Fibroblast of villous mesenchyme (primary cell): ENCODE measurements at regions not wholly inside any gene's neighbourhood (a gene's known extent, or its start where the extent isn't known, plus 50 kb on each side); places are given as distances from the start of the nearest gene placed in this dataset.

Experiments used
- DNase-seq: peaks from one replicate; pipeline ENCODE4 v3.0.0-alpha.2; 2010; ENCODE audit warnings: low read depth
- H3K4me3 ChIP-seq: 2 replicates; pipeline ENCODE4 v1.5.1; 2011; ENCODE audit warnings: low read depth, mild to moderate bottlenecking, low read length
- CTCF ChIP-seq: IDR thresholded peaks from 2 replicates; pipeline ENCODE4 v1.5.1; 2012; ENCODE audit warnings: low read depth, mild to moderate bottlenecking, low read length; ENCODE audit not compliant: insufficient read depth

DNA sequence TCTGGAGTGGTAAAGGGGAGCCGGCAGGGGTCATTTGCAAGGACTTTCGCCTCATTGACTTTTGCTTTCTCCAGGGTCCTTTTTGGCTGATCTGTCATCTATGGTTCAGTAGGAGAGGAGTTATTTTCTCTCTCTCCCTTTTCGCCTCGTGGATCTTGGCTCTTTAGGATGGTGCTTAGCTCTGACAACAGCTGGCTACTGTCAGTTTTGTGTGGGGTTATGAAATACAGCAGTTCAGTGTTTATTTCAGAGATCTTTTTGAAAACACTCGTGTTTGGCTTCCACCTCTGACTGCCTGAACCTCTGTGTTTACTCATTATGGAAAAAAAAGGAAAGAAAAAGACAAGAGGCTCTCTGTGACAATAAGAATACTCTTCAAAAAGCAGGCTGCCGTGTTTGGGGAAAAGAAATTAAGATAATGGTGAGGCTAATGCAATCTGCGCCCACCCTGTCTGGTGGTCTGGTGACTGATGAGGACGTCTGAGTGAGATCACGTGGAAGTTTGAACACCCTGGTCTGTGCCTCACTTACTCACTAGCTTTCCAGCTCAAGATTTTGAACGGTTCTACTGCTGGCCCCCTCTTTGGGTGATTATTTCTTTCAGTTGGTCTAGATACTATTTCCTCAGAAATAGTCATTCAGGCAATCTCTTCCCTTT, 567.7 kb downstream of the CAAP1 start:
- peak; percentile 65 for DNase-seq

DNA sequence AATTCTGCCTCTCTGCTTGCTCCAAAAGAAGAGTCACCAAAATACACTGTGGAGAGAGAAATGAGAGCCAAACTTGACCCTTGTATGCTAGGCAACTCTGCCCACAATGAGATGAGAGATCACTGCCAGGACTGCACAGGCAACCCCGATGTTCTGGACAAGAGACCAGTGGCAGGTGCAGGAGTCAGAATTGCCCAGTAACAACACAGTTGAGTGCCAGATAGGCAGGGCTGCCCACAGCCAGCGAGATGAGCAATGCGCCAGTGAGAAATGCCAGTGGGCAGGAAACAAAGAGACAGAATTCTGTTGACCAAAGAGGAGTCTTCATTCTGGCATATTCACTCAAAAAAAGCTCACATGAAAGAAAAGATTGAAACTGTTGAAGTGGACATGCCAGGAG, 570.7 kb downstream of the CAAP1 start:
- DNase-seq, result no peak
- no peak overlapping the region for H3K4me3 ChIP-seq
- no peak for TF ChIP-seq CTCF

More for the DNA sequence above, 567.7 kb downstream of the CAAP1 start:
- no peak overlapping the region for H3K4me3 ChIP-seq
- TF ChIP-seq CTCF, result no peak

- DNase-seq, result no peak
- no peak overlapping the region for H3K4me3 ChIP-seq
Observed at GRCh38 chr9:26319859-26320258, 572.7 kb downstream of the CAAP1 start.

DNA sequence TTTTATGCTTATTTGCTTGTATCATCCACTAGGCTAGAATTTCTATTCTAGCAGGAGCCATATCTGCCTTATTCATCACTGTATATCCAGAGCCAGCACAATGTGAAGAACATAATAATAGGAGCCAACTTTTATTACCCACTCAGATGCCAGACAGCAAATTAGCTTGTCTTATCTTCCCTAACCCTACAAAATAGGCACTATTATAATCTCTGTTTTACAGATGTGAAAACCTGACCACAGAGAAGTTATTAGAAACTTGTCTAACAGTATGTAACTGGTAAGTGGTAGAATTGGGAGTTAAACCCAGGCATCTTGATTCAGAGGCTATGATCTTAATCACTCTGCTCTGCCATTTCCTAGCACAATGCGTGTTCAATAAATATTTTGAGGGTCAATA, 579.5 kb downstream of the CAAP1 start:
- no peak overlapping the region for H3K4me3 ChIP-seq
- no peak for DNase-seq
- no peak for TF ChIP-seq CTCF

More at GRCh38 chr9:26319859-26320258, 572.7 kb downstream of the CAAP1 start:
- TF ChIP-seq CTCF, result no peak

- no peak overlapping the region for H3K4me3 ChIP-seq
- no peak for DNase-seq
- no peak for TF ChIP-seq CTCF
Observed at GRCh38 chr9:26311463-26311995, 581.1 kb downstream of the CAAP1 start.

DNA sequence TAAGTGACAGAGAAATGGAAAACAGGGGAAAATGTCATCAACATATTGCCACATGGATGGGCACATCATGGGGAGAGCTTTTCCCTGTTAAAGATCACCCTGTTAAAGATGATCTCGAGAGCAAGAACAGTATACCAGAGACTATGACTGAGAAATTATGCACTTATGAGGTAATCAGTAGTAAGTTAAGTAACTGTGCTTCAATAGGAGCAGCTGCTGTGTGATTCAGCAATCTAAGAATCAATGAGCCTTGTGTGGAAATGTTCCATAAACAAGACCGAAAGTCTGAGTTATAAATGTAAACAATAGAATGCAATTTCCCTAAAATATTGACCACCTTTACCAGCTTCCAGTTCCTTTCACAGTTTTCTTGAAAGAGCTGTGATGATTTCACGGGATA, 582.3 kb downstream of the CAAP1 start:
- no peak overlapping the region for H3K4me3 ChIP-seq
- no peak for TF ChIP-seq CTCF
- peak; percentile 33 for DNase-seq

GRCh38 chr9:26308328-26308727, 584.3 kb downstream of the CAAP1 start:
- DNase-seq, result peak; percentile 12
- no peak overlapping the region for H3K4me3 ChIP-seq
- no peak for TF ChIP-seq CTCF
